HUES6 (cell line): ENCODE measurements at regions not wholly inside any gene's neighbourhood (a gene's known extent, or its start where the extent isn't known, plus 50 kb on each side); places are given as distances from the start of the nearest gene placed in this dataset.
"Not testable (repeated sequence)": the region's sequence is repeated elsewhere in the genome, so short reads cannot be mapped to it uniquely, and the experiment has no call there.

Source experiments
- H3K27ac ChIP-seq: 2 replicates; pipeline ENCODE4 v1.7.0; 2013; ENCODE audit warnings: low read depth, mild to moderate bottlenecking, low read length, inconsistent platforms
- H3K27me3 ChIP-seq: 2 replicates; pipeline ENCODE4 v1.6.1; 2013; ENCODE audit warnings: low read length; ENCODE audit not compliant: control insufficient read depth, insufficient read depth
- H3K36me3 ChIP-seq: 2 replicates; pipeline ENCODE4 v1.6.1; 2013; ENCODE audit warnings: low read length; ENCODE audit not compliant: control insufficient read depth, insufficient read depth
- H3K4me1 ChIP-seq: 2 replicates; pipeline ENCODE4 v1.6.1; 2013; ENCODE audit warnings: low read length; ENCODE audit not compliant: control insufficient read depth, insufficient read depth
- H3K4me3 ChIP-seq: 2 replicates; pipeline ENCODE4 v1.5.1; 2013; ENCODE audit warnings: low read depth, low read length
- H3K9ac ChIP-seq: one replicate; pipeline ENCODE4 v1.6.1; 2013; ENCODE audit warnings: mild to moderate bottlenecking, low read length
- H3K9me3 ChIP-seq: 2 replicates; pipeline ENCODE4 v1.6.1; 2013; ENCODE audit warnings: low read depth, low read length; ENCODE audit not compliant: control insufficient read depth, insufficient read depth

DNA sequence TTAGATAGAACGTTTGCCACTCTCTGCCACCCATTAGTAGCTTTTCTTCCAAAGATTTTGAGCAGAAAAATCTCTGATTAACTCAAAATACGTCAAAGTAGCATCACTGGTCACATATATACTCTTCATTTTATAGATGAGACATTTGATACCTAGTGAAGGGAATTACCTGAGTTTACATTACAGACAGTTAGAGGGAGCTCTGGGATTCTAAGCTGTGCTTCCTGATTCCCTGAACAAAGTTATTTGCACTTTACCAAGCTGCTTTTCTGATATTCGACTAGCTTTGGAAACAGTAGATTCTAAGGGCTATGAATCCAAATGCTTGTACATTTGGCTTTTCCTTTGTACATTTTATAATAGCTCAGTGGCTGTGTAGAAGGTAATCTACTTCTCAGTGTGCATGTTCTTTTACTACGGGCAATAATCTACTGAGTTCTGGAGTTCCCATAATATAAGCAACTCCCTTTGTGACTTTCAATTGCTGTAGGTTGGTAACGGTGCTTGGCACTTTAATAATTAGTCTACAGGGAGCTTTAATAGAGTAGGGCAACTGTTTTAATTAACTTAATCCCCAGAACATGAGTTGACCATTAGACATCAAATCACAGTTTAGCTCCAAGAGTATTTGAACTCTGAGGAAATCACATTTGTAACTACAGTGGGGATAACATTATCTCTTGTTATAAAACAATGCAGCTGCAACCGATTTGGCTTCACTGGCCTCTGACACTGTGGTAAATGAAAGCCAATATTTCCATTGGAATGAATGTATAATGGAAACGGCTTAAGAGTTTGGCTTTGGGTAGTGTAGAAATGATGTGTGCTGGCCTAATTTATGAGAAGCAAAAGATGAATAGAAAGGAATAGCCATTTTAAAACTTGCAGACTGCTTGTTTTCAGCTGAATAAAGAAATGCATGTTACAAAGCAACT is 1602.4 kb downstream of the STIM2 start:
- Histone ChIP-seq H3K27ac (no peak overlapping the region), H3K27me3 (no peaks in the 10 kb centered on the region), H3K36me3 (no peaks in the 10 kb centered on the region), H3K9me3 (no peaks in the 10 kb centered on the region), H3K4me3 (no peak overlapping the region), H3K4me1 (peaks cover 5% of the 10 kb centered on the region), H3K9ac (no peak overlapping the region)

DNA sequence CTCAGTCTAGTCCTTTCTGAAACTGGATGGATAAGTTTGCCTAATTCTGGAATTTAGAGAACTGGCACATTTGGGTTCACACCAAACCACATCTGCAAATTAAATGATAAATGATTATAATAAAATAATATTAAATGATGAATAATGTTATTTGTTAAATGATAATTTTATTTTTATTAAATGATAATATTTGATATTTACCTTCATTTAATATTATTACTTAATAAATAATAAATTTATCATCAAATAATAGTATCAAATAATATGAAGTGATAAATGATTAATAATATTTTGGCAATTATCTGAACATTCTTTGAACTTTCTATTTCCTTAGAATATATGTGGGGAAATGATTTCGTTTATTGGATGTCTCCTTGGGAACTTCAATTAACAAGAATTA is 1604.2 kb downstream of the STIM2 start:
- no peaks in the 10 kb centered on the region for H3K36me3 ChIP-seq
- H3K4me1 ChIP-seq = peaks cover 5% of the 10 kb centered on the region
- H3K9ac ChIP-seq = no peak overlapping the region
- no peaks in the 10 kb centered on the region for H3K9me3 ChIP-seq
- H3K27ac ChIP-seq = no peak overlapping the region
- H3K4me3 ChIP-seq = no peak overlapping the region
- no peaks in the 10 kb centered on the region for H3K27me3 ChIP-seq

DNA sequence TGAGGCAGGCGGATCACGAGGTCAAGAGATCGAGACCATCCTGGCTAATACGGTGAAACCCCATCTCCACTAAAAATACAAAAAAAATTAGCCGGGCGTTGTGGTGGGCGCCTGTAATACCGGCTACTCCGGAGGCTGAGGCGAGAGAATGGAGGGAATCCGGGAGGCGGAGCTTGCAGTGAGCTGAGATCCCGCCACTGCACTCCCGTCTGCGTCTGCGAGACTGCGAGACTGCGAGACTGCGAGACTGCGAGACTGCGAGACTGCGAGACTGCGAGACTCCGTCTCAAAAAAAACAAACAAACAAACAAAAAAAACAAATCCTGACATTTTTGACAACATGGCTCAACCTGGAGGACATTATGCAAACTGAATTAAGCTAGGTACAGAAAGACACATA is 1606.2 kb downstream of the STIM2 start:
- H3K4me3 ChIP-seq, H3K4me1 ChIP-seq, H3K9me3 ChIP-seq, H3K27ac ChIP-seq, H3K27me3 ChIP-seq, H3K36me3 ChIP-seq, H3K9ac ChIP-seq: not testable (repeated sequence)

DNA sequence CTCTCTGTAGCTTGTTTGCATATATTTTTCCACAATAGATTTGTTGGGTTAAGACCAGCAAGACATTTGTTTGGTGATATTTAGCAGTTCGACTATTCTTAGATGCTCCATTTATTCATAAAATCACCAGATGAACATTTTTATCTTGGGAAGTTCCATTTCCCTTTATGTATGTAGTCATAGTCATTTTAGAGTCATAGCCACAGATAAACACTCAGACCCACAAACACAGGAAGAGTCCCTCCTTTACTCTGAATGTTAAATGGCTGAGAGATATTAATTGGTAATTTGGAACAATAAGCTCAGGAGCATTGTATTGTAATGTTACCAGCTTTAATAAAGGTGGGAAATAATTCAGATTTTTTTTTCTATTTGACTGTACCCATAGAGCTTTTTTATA is 1608.7 kb downstream of the STIM2 start:
- no peaks in the 10 kb centered on the region for H3K36me3 ChIP-seq
- peaks cover 3% of the 10 kb centered on the region; the same call in 1 of the 2 replicates for H3K9me3 ChIP-seq
- no peaks in the 10 kb centered on the region for H3K4me1 ChIP-seq
- H3K4me3 ChIP-seq = no peak overlapping the region
- no peaks in the 10 kb centered on the region for H3K27me3 ChIP-seq
- no peak overlapping the region for H3K27ac ChIP-seq
- no peak overlapping the region for H3K9ac ChIP-seq

DNA sequence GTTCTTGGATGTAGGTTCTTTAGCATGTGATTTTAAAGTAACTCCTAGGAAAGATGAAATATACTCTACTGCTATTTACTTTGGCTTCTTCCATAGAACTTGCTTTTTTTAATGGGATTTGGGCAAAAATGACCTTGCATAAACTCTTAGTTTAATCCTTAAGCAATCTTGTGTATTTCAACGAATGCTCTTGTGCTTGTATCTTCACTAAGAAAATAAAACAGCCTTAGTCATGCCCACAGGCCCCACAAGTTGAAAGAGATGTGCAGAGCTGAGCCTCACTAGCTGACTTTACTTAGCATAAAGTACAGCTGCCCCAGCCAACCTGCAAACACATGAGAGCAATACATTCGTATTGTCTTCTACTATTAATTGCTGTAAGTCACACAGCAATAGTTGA is 1609.2 kb downstream of the STIM2 start:
- Histone ChIP-seq H3K27me3 (no peaks in the 10 kb centered on the region), H3K36me3 (no peaks in the 10 kb centered on the region), H3K4me3 (no peak overlapping the region), H3K27ac (no peak overlapping the region), H3K4me1 (no peaks in the 10 kb centered on the region), H3K9me3 (peaks cover 3% of the 10 kb centered on the region; the same call in 1 of the 2 replicates), H3K9ac (no peak overlapping the region)

DNA sequence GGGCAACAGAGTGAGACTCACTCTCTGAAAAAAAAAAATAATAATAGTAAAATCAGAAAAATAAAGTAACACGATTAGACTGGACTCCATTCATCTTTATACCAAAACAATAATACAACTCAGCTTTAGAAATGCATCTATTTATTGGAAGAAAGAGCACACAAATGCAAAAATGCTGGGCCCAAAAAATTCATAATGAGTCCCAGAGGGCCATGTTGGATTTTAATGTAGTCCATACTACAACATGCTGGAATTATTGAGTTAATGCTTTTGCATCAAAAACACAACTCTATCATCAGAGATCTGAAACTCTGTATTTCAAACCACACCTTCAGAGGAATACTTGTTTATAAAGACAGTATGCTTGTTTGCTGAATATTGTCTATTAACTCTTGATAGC is 1614.7 kb downstream of the STIM2 start:
- H3K27me3 ChIP-seq = no peaks in the 10 kb centered on the region
- peaks cover 13% of the 10 kb centered on the region for H3K4me1 ChIP-seq
- H3K9ac ChIP-seq = no peak overlapping the region
- no peak overlapping the region for H3K4me3 ChIP-seq
- H3K36me3 ChIP-seq = no peaks in the 10 kb centered on the region
- peaks cover 3% of the 10 kb centered on the region; the same call in 1 of the 2 replicates for H3K9me3 ChIP-seq
- no peak overlapping the region for H3K27ac ChIP-seq

DNA sequence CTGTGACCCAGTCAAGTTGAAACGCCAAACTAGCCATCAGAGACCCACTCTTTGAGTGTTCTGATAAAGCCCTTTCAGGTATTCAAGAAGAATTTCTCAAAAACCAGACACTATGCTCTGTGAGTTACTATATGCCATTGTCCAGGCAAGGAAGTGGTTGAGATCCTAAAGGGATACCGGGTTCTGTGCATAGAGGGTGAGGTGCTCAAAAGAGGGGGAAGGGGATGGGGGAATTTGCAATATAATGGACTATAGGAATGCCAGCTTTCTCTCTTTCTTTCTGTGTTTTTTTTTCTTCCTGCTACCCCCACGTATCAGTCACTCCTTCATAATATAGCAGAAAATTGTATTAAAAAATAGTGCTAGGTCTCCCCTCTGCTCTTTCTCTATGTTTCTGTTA is 1619.0 kb downstream of the STIM2 start:
- H3K9ac ChIP-seq = no peak overlapping the region
- no peak overlapping the region for H3K4me3 ChIP-seq
- H3K9me3 ChIP-seq = no peaks in the 10 kb centered on the region
- H3K4me1 ChIP-seq = peaks cover 20% of the 10 kb centered on the region
- H3K27ac ChIP-seq = no peak overlapping the region
- no peaks in the 10 kb centered on the region for H3K36me3 ChIP-seq
- H3K27me3 ChIP-seq = no peaks in the 10 kb centered on the region

DNA sequence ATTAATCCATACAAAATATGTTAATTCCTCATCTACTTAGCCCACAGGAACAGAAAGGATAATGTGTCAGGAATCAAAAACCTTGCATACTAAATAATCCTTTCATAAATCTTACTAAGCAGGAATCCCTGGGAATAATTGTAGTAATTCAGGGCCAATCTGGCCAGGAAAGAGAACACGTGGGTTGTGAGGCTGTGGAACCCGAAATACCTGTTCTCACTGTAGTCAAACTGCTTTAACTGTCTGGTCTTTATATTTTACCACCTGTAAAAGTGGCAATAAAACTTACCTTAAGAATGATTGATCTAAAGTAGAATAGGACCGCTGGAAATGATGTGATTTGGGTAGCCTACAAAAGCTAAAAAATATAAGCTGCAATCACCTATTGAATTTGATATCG is 1620.9 kb downstream of the STIM2 start:
- H3K36me3 ChIP-seq = no peaks in the 10 kb centered on the region
- H3K27me3 ChIP-seq = no peaks in the 10 kb centered on the region
- no peak overlapping the region for H3K27ac ChIP-seq
- H3K9me3 ChIP-seq = no peaks in the 10 kb centered on the region
- H3K4me1 ChIP-seq = peaks cover 20% of the 10 kb centered on the region
- H3K9ac ChIP-seq = no peak overlapping the region
- no peak overlapping the region for H3K4me3 ChIP-seq

DNA sequence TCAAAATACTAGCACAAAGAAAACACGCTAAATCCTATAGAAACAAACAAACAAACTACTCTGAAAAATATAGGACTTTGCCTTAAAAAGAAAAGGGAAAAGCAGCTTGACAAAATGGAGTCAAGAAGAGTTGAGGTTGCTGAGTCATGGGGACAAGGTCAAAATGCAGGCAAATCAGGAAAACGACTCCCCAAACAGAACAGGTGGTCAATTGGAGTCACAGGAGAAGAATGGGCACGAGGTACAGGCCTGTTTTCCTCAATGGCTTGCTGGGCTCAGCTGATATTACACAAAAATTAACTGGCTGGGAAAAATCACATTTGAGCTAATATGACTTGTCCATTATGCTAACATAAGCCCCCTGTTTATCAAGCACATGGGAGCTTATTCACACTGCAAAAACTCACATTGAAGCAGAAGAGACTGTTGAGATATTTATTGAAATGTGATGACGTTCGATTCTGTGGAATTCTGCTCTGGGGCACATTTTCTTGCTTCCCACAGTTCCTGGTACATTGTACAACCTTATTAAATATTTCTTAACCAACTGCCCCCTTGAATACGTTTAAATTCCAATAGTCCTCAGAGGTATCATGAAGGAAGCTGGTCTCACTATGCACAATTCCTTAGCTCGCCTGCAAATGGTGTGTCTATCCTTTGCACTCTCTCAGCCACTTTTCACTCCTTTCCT is 1622.1 kb downstream of the STIM2 start:
- Histone ChIP-seq H3K36me3 (no peaks in the 10 kb centered on the region), H3K4me3 (no peak overlapping the region), H3K27me3 (no peaks in the 10 kb centered on the region), H3K4me1 (peaks cover 20% of the 10 kb centered on the region), H3K9ac (no peak overlapping the region), H3K9me3 (no peaks in the 10 kb centered on the region), H3K27ac (no peak overlapping the region)

DNA sequence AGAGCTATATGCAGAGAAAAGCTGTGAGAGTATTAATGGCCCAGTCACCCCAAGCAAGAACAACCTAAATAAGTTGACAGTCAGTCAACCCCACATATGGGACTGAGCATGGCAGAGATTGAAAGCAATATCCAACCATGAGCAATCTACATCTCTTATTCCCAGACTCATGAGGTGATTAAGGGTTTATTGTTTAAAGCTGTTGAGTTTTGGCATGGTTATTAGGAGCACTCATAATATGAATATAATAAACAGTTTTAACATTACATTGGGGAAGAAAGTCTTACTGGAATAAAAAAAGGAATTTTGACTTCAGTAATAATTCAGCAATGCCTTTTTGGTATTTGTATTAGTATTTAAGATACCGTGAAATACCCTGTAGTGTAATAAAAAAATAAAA is 1627.4 kb downstream of the STIM2 start:
- Histone ChIP-seq H3K4me1 (peaks cover 9% of the 10 kb centered on the region; the same call in 1 of the 2 replicates), H3K27ac (no peak overlapping the region), H3K36me3 (no peaks in the 10 kb centered on the region), H3K9me3 (no peaks in the 10 kb centered on the region), H3K9ac (no peak overlapping the region), H3K4me3 (no peak overlapping the region), H3K27me3 (no peaks in the 10 kb centered on the region)

DNA sequence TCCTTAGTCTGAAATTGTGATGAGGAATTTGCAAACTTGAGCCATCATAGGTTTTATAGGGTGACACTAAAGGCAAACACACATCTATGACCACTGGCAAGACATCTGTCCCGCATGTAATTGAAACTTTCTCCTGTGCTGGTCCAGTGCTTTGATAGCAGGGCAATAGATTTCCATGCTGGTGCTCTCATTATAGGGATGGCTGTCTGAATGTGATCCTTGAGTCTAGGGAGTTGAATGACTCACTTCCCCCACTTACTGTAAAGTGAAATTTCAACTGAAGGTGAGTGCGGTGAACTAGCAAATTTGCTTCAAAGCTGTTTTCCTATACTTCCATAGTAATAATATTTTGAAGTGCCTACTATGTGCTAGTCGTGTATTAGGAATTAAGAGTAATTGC is 1630.0 kb downstream of the STIM2 start:
- H3K36me3 ChIP-seq = no peaks in the 10 kb centered on the region
- no peak overlapping the region for H3K9ac ChIP-seq
- no peak overlapping the region for H3K27ac ChIP-seq
- H3K4me3 ChIP-seq = no peak overlapping the region
- H3K4me1 ChIP-seq = peaks cover 9% of the 10 kb centered on the region; the same call in 1 of the 2 replicates
- H3K9me3 ChIP-seq = no peaks in the 10 kb centered on the region
- H3K27me3 ChIP-seq = no peaks in the 10 kb centered on the region
